GM12872 (cell line): ENCODE measurements at regions not wholly inside any gene's neighbourhood (a gene's known extent, or its start where the extent isn't known, plus 50 kb on each side); places are given as distances from the start of the nearest gene placed in this dataset.

Experiments used
- CTCF ChIP-seq: IDR thresholded peaks from 3 replicates; pipeline ENCODE4 v1.5.1; 2011; ENCODE audit warnings: low read depth, mild to moderate bottlenecking, low read length, moderate library complexity; ENCODE audit not compliant: insufficient read depth

DNA sequence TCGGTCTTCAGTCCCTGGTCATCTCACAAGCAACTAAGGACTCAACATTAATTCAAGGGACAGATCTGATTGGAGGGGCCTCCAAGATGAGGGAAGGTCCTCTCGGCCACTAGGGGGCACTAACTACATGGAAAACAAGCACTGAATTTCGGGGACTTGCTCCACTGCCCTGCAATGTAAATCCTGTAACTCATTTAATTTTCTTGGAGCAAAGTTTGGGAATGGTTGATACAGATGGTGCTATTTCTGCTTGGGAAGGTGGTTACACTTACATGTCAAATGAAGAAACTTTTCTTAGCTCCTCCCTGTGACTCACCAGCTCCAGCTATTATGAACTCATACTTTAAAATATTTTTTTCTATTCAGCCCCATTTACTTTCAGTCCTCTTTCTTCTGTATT lies 97.4 kb upstream of the KCNJ15 start:
- TF ChIP-seq CTCF, result peak; percentile 88

DNA sequence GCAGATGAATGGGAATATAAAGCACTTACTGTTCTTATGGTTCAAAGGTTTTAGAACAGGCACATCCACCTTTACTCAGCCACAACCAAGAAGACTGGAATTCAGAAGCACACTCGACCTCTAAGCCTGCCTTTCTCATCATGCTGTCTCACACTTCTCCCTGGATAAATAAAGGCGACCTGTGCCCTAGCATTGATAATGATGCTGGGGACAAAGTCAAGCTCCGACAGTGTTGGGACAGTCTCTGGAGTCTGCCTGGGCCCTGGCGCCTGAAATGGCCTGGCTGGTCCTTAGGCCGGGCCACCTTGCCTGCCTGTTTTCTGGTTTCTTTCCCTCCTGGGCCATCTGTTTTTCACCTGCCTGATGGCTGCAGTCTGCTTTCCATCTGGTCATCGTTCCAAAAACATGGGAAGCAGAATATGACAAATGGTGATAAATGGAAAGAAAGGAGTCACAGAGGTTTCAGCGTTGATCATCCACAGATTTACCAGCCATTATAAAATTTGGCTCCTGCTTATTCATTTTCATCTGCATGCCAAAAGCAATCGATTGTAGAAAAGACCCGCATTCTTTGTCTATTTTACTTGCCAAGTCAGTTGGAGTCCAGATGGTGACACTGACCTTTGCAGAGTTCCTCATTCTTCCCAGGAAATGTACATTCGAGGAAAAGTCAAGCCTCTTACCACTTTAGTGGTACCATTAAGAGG lies 91.2 kb upstream of the KCNJ15 start:
- TF ChIP-seq CTCF, result no peak

- TF ChIP-seq CTCF, result no peak
These were observed 90.6 kb upstream of the KCNJ15 start for GRCh38 chr21:38166173-38166535.

- TF ChIP-seq CTCF, result no peak
These were observed 89.4 kb upstream of the KCNJ15 start for GRCh38 chr21:38167345-38167744.

DNA sequence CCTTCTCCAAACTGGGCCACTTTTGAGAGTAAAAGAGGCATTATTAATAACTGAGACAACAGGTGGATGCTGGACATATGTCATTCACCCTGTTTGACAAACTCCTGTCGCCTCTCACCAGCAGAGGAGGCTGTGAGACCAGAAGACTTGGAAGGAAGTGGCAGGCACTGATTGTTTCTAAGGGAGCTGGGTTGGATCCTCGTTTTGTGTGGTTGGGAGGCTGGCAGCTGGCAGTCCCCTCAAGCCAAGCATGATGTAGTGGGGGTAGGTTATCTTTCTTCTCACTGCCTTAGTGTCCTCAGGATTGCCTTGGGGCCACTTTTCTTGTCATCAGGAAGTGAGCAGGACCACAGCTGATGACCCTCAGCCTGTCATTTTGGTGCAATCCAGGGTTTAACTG lies 86.5 kb upstream of the KCNJ15 start:
- TF ChIP-seq CTCF, result peak; percentile 89

DNA sequence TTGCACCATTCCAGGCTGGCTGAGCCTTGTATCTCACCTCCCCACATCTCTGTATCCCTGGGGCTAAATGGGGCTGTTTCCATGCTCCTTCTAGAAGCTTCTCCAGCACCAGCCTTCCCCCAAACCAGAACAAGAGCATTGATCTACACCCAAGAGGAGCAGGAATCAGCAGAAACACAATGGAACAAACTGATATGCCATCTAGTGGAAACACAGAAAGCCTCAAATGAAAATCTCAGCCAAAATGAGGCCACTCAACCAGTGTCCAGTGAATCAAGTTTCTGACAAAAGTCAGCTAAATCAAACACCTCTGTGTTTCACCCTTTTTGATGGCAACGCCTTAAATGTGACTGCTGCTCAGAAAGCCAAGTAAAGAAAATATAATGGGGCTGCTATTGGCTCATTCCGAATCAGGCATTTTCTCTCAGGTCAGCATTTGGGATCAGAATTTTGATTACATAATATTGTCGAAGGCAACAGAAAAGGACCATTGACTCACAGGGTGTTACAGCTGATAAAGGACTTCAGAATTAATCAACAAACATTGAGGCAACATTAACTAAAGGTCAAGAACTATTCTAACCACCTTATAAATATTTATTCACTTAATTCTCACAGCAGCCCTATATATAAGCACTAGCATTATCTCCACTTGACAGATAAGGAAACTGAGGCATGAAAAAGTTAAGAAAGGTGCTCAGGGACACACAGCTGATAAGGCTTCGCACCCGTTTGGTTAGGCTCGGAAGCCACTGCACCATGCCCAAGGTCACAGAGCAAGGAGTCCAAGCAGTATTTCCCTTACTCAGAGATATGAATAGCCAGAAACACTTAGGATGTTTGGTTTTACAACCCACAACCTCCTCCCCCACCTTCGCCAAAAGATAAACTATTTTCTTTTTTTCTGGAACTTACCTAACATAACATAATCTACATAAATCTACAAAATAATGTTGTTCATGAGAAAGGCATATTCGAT lies 85.8 kb upstream of the KCNJ15 start:
- no peak for TF ChIP-seq CTCF

DNA sequence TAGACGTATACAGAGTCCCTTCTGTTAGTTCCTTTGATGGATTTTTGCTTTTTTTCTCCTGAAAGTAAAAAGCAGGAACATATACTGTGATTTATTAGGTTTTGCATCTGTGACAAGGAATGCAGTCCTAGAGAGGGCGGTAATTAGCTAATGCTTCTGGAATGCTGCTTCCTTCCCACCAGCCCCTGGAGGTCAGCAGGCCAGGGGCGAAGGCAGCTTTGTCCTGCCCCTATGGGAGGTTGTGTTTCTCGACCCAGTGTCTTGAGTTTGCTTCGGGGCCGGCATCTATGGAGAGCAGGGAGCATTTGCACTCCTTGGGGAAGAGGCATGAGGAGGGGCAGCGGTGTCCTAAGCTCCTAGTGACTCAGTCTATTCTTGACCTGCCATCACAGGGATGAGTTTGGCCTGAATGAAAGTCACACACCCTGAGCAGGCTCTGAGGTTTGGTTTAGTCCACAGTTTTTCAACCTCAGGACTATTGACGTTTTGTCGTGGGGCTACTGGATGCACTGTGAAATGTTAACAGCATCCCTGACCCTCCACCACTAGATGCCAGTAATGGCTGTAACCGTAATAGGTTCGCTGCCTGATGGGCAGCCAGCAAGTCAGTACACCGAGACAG lies 85.0 kb upstream of the KCNJ15 start:
- peak; percentile 31; the same call in 2 of the 3 replicates for TF ChIP-seq CTCF
